ENCODE measurements at regions not wholly inside any gene's neighbourhood (a gene's known extent, or its start where the extent isn't known, plus 50 kb on each side); places are given as distances from the start of the nearest gene placed in this dataset.
A peak's percentile ranks its signal among the peaks of the same experiment; 100 is the strongest.

DNA sequence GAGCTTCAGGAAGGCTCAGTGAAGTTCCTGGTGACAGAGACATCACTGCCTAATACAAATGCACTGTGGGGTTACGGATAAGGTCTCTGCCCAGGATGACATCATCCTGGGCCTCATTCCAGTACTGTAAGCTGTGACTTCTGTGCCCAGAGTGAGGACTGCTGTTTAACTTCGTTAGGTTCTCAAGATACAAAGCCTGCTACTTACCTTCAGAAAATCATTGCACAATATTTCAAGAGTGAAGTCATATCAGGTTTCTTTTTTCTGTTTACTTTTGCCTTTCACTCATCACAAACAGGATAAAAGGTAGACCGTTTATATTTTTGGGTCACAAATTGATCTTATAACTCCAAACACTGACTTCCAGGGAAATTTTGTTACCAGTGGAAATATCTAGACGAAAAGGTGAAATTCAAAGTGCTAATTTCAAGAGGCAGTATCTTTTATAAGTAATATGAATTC is 241.2 kb downstream of the PIK3R1 start:
- DNase-seq: no peak

DNA sequence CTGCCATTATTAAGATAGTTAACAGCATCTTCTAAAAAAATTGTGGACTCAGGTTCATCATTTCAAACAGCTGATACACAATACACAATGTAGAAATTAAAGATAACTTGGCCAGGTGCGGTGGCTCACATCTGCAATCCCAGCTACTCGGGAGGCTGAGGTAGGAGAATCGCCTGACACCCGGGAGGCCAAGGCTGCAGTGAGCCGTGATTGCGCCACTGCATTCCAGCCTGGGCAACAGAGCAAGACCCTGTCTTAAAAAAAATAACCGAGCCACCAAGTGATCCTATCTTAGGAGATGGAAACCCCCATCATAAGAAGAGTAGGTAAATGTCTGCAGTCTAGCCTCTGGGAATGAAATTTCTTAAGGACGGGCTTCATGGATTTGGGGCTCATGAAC is 241.7 kb downstream of the PIK3R1 start:
- no peak for DNase-seq

DNA sequence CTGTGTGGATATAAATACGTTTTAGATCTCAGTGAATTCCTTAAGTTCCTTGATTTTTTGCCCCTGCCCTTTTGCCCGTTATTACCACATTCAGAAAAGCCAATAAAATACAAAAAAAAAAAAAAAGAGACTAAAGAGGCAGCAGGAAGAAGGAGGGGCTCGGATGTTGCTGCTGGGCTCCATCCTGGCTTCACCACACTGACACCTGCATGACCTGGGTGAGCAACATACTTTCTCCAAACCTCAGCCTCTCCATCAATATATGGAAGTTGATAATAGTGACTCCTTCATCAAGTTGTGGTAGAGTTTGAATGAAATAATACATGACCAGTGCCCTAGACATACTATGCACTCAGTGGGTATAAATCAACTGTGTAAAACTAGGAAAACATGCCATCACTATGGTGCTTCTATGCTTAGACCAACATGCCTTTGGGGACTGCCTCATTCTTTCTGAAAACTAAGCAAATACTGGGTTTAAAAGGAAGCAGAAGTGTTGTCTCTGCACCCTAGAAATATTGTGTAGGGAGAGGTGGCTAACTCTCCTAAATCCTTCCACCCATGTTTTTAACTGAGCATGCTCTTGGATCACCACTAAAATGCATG is 243.0 kb downstream of the PIK3R1 start:
- DNase-seq: no peak

- no peak for DNase-seq
Observed at GRCh38 chr5:68459093-68459809, 243.7 kb downstream of the PIK3R1 start.

GRCh38 chr5:68459810-68460139 is 244.2 kb downstream of the PIK3R1 start:
- no peak for DNase-seq

GRCh38 chr5:68460147-68460798 is 244.7 kb downstream of the PIK3R1 start:
- peak; percentile 15 to 21 for DNase-seq

GRCh38 chr5:68463606-68464005 is 248.1 kb downstream of the PIK3R1 start:
- no peak for DNase-seq

DNA sequence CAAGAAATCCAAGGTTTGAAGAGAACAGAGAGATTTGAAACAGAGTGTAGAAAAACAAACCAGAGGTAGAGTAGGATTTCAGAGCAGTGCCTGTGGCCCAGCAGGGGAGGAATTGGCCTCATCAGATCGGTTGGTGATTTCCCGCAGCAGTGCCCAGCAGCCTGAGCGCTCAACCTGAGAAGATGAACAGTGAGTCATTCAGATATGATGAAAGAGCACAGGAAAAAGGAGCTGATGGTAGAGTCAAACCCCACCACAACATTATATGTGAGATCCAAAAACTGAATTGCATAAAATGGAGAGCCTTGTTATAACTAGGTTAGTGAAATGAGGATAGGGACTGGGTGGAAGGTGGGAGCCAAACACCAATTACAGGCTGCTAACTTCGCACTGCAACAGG is 248.9 kb downstream of the PIK3R1 start:
- DNase-seq: no peak

DNA sequence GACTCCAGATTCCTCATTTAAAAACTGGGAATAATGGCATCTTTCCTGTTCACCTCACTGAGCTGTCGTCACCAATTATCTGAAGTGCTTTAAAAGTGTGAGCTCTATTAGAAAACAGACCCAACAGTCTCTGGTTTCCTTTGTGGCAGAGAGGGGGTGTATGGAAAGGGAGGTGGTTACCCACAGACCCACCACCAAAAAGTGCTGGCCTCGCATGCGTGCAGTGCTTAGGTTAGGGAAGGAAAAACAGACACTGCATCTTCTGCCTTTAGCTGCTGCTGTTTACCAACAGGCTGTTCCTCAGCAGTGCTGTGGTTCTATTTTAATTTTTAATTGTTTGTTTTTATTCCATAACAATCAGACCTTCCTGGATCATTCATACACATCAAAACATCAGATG is 249.6 kb downstream of the PIK3R1 start:
- no peak for DNase-seq

DNA sequence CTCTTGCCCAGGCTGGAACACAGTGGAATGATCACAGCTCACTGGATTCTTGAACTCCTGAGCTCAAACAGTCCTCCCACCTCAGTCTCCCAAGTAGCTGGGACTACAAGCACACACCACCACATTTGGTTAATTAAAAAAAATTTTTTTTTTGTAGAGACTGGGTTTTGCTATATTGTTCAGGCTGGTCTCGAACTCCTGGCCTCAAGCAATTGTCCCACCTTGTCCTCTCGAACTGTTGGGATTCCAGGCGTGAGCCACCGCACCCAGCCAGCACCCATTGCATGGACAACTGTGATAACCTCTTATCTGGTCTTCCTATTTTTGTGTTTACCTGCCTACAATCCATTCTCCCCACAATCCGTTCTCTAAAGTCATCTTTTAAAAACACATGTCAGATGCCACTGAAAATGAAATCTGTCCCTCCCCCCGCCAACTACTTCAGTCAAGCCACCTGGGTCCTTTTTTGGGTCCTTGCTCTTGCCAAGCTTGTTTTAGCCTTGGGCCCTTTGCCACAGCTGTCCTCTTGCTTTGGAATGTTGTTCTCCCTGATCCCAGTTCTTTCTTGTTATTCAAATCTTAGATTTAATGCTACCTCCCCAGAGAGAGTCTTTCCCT is 250.5 kb downstream of the PIK3R1 start:
- no peak for DNase-seq

DNA sequence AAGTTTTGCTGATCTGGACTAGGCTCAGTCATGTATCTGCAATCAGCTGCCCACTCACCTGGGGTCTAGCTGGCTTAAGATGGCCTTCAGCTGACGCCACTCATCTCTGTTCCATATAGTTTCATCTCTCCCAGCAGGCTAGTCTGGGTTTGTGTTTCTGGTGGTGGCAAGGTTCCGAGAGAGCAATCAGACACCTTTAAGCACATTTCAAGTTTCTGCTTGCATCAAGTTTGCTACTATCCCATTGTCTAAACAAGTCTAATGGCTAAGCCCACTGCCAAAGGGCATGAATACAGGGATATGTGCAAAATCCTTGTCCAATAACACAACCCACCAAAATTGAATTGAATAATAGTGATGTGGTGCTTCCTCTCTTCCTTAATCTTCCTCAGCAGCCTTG is 251.7 kb downstream of the PIK3R1 start:
- DNase-seq: no peak

GRCh38 chr5:68467794-68468193 is 252.2 kb downstream of the PIK3R1 start:
- no peak for DNase-seq

- DNase-seq: no peak
Observed at GRCh38 chr5:68468322-68468721, 252.8 kb downstream of the PIK3R1 start.

DNA sequence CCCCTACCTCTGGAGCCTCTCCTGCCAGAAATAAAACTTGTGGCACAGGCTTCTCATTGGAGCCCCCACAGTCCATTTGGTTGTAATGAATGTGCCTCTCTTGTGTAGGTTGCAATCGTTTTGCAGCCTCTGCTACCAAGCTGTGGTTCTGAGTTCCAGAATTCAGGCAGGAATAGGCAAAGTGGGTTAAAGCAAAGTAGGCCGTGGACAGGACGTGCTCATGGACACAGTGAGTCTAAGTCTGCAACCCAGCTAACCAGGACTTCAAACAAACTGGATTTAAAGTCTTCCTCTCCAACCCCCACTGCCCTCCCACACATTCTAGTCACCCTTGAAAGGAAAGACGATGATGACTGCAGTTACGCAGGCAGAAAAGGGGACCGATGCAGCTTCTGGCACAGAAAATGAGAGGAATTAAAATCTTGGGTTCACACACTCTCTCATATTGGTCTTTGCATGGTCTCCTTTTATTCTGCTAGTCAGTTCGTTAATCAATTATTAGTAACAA is 260.0 kb downstream of the PIK3R1 start:
- DNase-seq: no peak

GRCh38 chr5:68476854-68477253 is 261.3 kb downstream of the PIK3R1 start:
- DNase-seq: no peak

GRCh38 chr5:68478301-68479095 is 262.9 kb downstream of the PIK3R1 start:
- DNase-seq: peak in 1 of 2 experiments; percentile 11

DNA sequence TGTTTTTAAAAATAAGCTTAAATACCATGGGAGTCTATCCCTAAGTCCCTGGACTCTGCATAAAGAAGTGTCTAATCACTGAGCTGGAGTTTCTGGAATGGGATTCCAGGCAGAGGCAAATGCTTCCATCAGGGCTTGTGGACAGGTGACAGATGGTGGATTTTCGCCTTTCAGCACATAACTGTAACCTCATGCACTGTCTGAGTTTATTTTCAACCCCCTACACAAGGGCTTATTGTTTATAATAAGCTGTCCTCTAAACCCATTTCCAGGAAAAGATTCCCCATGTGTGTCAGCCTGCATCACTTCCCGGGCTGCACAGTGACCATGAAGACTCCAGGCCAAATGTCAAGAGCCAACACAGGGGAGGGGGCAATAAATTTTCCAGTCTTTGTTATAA is 264.0 kb downstream of the PIK3R1 start:
- no peak for DNase-seq

- no peak for DNase-seq
Observed at GRCh38 chr5:68480335-68480940, 264.9 kb downstream of the PIK3R1 start.

- no peak for DNase-seq
Observed at GRCh38 chr5:68482199-68482598, 266.6 kb downstream of the PIK3R1 start.

GRCh38 chr5:68484307-68485068 is 268.9 kb downstream of the PIK3R1 start:
- DNase-seq: peak in 1 of 2 experiments; percentile 19

GRCh38 chr5:68489556-68489955 is 274.0 kb downstream of the PIK3R1 start:
- DNase-seq: no peak

- DNase-seq: no peak
Observed at GRCh38 chr5:68490406-68490805, 274.9 kb downstream of the PIK3R1 start.
